GM18520 (cell line): ENCODE measurements at regions not wholly inside any gene's neighbourhood (a gene's known extent, or its start where the extent isn't known, plus 50 kb on each side); places are given as distances from the start of the nearest gene placed in this dataset.

Experiments used
- ATAC-seq: cut with Tn5 transposase; IDR thresholded peaks from one replicate; pipeline ENCODE4 v1.9.1; 2021; ENCODE audit not compliant: unreplicated experiment

- ATAC-seq, result no peak
These were observed 289.7 kb downstream of the EPHA4 start for GRCh38 chr2:221282386-221282785.

GRCh38 chr2:221283896-221284545, 288.1 kb downstream of the EPHA4 start:
- no peak for ATAC-seq

DNA sequence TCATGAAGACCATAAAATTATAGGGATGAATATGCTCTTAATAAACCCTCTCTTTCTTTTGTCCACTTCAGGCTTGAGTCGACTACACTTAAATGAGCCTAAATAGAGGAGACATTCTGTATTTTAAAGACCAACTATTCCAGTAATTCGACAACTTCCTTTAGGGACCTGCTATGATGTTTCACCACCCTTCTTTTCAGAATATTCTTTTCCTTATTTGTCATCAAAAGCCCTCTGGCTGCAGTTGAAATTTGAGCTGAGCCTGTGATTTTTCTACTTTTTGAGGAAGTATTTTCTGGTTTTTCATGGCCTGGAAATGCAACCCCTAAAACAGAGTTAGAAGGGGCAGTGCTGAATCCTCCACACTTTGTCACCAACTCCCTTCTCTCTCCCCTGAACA, 287.0 kb downstream of the EPHA4 start:
- no peak for ATAC-seq

GRCh38 chr2:221286406-221286805, 285.7 kb downstream of the EPHA4 start:
- no peak for ATAC-seq

DNA sequence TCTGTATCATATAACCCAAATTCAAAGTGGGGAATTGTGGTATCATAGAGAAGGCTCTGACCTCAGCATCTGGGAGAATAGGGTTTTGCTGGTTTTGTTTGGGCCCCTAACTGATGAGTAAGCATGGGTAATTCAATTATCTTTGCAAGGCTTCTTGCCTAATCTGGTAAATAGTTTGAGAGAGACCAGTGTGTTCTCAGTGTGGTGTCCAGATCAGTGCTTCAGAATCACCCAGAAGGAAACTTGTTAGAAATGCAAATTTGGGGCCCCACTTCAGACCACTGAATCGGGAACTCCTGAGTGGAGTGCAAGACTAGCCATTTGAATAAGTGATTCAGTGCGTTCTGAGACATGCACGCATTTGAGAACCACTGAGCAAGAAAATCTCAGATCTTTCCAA, 282.7 kb downstream of the EPHA4 start:
- ATAC-seq, result no peak

- no peak for ATAC-seq
These were observed 282.3 kb downstream of the EPHA4 start for GRCh38 chr2:221289846-221290245.

DNA sequence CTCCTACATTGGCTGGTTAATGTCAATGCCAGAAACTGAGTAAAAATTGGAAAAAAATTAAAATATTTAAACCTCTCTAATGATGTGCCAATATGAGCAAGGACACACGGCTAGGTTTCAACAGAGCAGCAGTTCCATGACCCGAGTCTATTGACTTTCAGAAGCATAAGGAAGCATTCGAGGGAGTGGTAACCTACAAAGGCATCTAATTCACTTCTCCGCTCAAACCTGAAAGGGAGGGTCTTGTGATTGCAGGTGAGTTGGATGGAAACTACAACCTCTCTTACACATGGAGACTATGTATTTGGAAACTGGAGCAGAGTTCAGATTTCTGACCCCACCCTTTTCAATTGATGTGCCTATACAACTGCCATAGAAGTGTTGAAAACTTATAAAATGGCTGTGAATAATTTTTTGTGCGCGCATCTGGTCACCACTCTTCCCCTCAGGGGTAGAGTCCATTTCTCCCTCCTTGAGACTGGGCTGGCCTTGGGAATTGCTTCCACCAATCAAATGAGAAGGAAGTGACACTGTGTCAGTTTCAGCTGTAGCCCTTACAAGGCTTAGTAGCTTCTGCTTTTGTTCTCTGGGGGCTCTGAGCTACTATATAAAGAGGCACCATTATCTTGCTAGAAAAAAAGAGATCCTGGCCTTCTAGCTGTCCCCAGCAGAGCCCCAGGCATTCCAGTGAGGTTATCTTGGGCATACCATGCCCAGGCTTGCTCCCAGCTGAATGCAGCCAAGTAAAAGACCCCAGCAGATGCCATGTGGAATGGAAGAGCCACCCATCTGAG, 278.0 kb downstream of the EPHA4 start:
- no peak for ATAC-seq

- no peak for ATAC-seq
These were observed 267.2 kb downstream of the EPHA4 start for GRCh38 chr2:221304916-221305315.

- no peak for ATAC-seq
These were observed 263.5 kb downstream of the EPHA4 start for GRCh38 chr2:221308507-221309066.

- ATAC-seq, result no peak
These were observed 262.1 kb downstream of the EPHA4 start for GRCh38 chr2:221309892-221310583.

DNA sequence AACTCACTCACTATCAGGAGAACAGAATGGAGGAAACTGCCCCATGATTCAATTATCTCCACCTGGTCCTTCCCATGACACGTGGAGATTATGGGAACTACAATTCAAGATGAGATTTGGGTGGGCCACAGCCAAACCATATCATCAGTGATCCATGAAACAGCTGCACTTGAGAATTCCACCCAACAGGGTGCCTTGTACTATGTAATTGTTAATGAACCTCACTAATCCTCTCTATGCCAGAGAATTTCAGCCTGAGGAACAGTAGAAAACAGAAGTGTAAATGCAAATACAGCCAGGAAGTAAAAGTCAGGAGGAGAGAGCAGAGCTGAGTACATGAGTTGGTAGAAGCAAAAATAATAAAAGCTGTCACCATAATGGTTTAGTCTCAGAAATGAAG, 261.4 kb downstream of the EPHA4 start:
- ATAC-seq, result no peak

GRCh38 chr2:221312634-221313033, 259.5 kb downstream of the EPHA4 start:
- ATAC-seq, result no peak

GRCh38 chr2:221314786-221315185, 257.3 kb downstream of the EPHA4 start:
- ATAC-seq, result no peak

DNA sequence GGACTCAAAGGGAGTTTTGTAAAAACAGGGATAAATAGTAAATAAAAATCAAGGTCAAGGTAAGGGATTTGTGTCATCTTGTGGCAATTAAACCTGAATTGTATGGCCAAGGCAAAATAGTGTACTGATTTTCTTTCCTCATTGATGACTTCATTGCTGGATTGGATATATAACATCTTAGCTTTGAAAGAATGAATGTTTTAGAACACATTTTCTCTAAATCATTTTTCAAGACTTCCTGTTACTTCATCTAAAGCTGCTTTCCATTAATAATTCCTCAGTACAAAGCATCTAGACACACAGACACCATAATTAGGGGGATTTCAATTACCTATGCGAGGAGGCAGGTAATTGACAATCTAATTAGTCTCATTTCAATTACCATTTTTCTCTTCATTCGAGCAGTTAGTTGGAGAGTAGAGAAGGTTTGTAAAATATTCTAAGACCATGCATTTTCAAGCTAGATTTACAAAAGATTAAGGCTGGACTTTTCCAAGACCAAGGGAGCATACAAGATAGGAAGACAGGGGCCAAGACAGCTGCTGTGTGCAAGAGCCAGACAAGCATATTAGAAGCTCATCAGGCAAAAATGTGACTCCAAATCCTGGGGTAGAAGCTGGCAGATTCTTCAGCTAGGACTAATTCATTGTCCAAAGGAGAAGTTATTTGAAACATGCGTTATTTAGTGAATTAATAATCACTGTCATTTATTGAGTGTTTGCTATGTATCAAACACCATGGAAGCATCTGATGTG, 253.6 kb downstream of the EPHA4 start:
- no peak for ATAC-seq

GRCh38 chr2:221322741-221323140, 249.4 kb downstream of the EPHA4 start:
- no peak for ATAC-seq

DNA sequence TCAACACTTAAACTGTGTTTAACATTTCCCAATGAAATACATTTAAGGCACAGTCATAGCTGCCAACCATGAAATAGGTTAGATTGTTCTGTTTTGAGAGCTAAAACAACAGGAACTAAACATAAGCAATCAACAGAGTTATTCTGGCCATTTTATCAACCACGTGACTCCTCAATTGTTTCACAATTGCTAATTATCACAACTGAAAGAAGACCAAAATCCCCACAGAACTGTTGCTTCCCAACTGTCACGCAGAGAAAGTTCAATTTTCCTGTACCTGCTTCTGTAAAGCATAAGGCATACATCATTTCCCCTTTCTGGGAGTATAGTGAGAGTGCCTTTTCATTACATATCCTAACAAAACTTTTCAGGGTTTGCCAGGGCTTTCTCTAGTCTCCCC, 248.6 kb downstream of the EPHA4 start:
- no peak for ATAC-seq

DNA sequence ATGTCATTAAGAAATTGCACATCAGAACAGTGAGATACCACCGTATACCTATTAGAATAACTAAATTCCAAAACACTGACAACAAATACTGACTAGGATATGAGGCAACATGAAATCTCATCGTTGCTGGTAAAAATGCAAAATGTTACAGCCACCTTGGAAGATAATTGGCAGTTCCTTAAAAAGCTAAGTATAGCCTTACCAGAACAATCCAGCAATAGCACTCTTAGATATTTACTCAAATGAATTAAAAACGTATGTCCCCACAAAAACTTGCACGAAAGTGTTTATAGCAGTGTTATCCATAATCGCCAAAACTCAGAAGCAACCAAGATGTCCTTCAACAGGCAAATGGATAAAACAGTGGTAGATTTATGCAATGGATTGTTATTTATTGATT, 241.7 kb downstream of the EPHA4 start:
- ATAC-seq, result no peak

DNA sequence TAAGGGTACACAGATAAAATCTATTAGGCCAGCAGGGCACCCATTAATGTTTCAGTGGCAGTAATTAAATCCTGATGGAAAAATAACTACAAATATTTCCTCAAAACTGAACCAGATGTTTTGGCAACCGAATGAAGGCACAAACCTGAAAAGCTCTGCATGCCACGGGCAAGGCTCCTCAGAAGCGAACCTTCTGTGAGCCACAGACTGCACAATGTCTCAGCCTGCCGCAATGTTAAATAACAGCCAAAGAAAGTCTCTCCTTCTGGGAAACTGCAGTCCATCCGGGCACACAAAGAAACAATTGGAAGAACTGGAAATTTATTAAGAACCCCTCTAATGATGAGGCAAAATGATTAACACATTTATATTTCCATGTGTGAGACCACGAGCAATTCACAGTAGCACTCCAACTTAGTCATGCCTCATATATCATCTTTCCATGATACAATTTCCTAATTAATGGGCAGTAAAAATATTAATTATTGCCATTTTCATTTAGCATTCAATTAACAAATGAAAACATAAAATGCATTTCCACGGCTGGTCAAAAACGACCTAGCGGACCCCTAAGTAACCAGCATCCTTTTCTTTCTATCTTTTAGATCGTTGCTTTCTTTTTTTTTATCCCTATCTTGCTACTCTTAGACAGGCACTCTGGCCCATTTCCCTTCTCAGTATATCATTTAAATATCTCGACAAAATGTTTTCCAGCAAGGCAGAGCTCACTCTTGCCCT, 237.5 kb downstream of the EPHA4 start:
- ATAC-seq, result no peak

- ATAC-seq, result no peak
These were observed 236.8 kb downstream of the EPHA4 start for GRCh38 chr2:221335219-221335752.

GRCh38 chr2:221336967-221337366, 235.1 kb downstream of the EPHA4 start:
- ATAC-seq, result no peak
